ENCODE measurements at regions not wholly inside any gene's neighbourhood (a gene's known extent, or its start where the extent isn't known, plus 50 kb on each side); places are given as distances from the start of the nearest gene placed in this dataset.

- H3K79me2 ChIP-seq (ENCODE audit: insufficient read depth, low read length), result no peaks in the 10 kb centered on the region
- FAIRE-seq (no peak), DNase-seq (ENCODE audit: low read depth) (no peak)
- H3K27ac ChIP-seq (ENCODE audit: low read depth, low read length), result no peak overlapping the region
- H3K4me1 Mint-ChIP-seq (ENCODE audit: low read depth, unreplicated experiment), result no peaks in the 10 kb centered on the region
- H3K4me3 ChIP-seq (ENCODE audit: insufficient read depth, low read depth, low read length), result no peak overlapping the region
- no peak overlapping the region for H3K9ac ChIP-seq (ENCODE audit: low read length)
- no peaks in the 10 kb centered on the region for H3K4me1 ChIP-seq (ENCODE audit: insufficient read depth, low read length)
- no peaks in the 10 kb centered on the region for H3K27me3 Mint-ChIP-seq (ENCODE audit: low read depth, unreplicated experiment)
- H3K36me3 ChIP-seq (ENCODE audit: insufficient read depth, low read length), result no peaks in the 10 kb centered on the region
- TF ChIP-seq CTCF (IDR thresholded peaks at IDR 0.05; ENCODE audit: insufficient read depth, low read depth, low read length) (no peak), EZH2 (IDR thresholded peaks at IDR 0.05; ENCODE audit: insufficient read depth, low read length) (no peak)
- H3K27ac Mint-ChIP-seq (ENCODE audit: unreplicated experiment), result no peak overlapping the region
- H3K27me3 ChIP-seq (ENCODE audit: insufficient read depth, low read length), result no peaks in the 10 kb centered on the region
- no peak overlapping the region for H3K4me2 ChIP-seq (ENCODE audit: low read length)
- no peak overlapping the region for H2AFZ ChIP-seq (ENCODE audit: low read depth, low read length)
- no peaks in the 10 kb centered on the region for H4K20me1 ChIP-seq (ENCODE audit: insufficient read depth, low read length)
- H3K4me3 Mint-ChIP-seq (ENCODE audit: unreplicated experiment), result no peak overlapping the region
- no peaks in the 10 kb centered on the region for H3K9me3 ChIP-seq (ENCODE audit: insufficient read depth, low read depth, low read length)
- H3K9me3 Mint-ChIP-seq (ENCODE audit: unreplicated experiment), result no peaks in the 10 kb centered on the region
- no peaks in the 10 kb centered on the region for H3K36me3 Mint-ChIP-seq (ENCODE audit: low read depth, unreplicated experiment)
These were observed 201.2 kb upstream of the CDH20 start for GRCh38 chr18:61132031-61132430.

- Histone ChIP-seq H3K79me2 (ENCODE audit: insufficient read depth, low read length) (no peaks in the 10 kb centered on the region), H3K36me3 (ENCODE audit: insufficient read depth, low read length) (no peaks in the 10 kb centered on the region), H4K20me1 (ENCODE audit: insufficient read depth, low read length) (no peaks in the 10 kb centered on the region), H3K27ac (ENCODE audit: low read depth, low read length) (no peak overlapping the region), H3K4me3 (ENCODE audit: insufficient read depth, low read depth, low read length) (no peak overlapping the region), H3K9me3 (ENCODE audit: insufficient read depth, low read depth, low read length) (no peaks in the 10 kb centered on the region), H3K27me3 (ENCODE audit: insufficient read depth, low read length) (no peaks in the 10 kb centered on the region), H3K9ac (ENCODE audit: low read length) (no peak overlapping the region), H3K4me1 (ENCODE audit: insufficient read depth, low read length) (no peaks in the 10 kb centered on the region), H2AFZ (ENCODE audit: low read depth, low read length) (no peak overlapping the region), H3K4me2 (ENCODE audit: low read length) (no peak overlapping the region)
- FAIRE-seq (no peak), DNase-seq (ENCODE audit: low read depth) (no peak)
- no peaks in the 10 kb centered on the region for H3K4me1 Mint-ChIP-seq (ENCODE audit: low read depth, unreplicated experiment)
- no peaks in the 10 kb centered on the region for H3K9me3 Mint-ChIP-seq (ENCODE audit: unreplicated experiment)
- H3K36me3 Mint-ChIP-seq (ENCODE audit: low read depth, unreplicated experiment), result no peaks in the 10 kb centered on the region
- TF ChIP-seq EZH2 (IDR thresholded peaks at IDR 0.05; ENCODE audit: insufficient read depth, low read length) (no peak), CTCF (IDR thresholded peaks at IDR 0.05; ENCODE audit: insufficient read depth, low read depth, low read length) (no peak)
- no peak overlapping the region for H3K27ac Mint-ChIP-seq (ENCODE audit: unreplicated experiment)
- H3K27me3 Mint-ChIP-seq (ENCODE audit: low read depth, unreplicated experiment), result no peaks in the 10 kb centered on the region
- H3K4me3 Mint-ChIP-seq (ENCODE audit: unreplicated experiment), result no peak overlapping the region
These were observed 199.4 kb upstream of the CDH20 start for GRCh38 chr18:61133783-61134182.

- no peaks in the 10 kb centered on the region for H3K36me3 ChIP-seq (ENCODE audit: insufficient read depth, low read length)
- peaks cover 1% of the 10 kb centered on the region for H3K9me3 Mint-ChIP-seq (ENCODE audit: unreplicated experiment)
- no peaks in the 10 kb centered on the region for H3K9me3 ChIP-seq (ENCODE audit: insufficient read depth, low read depth, low read length)
- H3K9ac ChIP-seq (ENCODE audit: low read length), result no peak overlapping the region
- H3K27me3 ChIP-seq (ENCODE audit: insufficient read depth, low read length), result no peaks in the 10 kb centered on the region
- H3K36me3 Mint-ChIP-seq (ENCODE audit: low read depth, unreplicated experiment), result no peaks in the 10 kb centered on the region
- no peak overlapping the region for H3K4me3 Mint-ChIP-seq (ENCODE audit: unreplicated experiment)
- DNase-seq (ENCODE audit: low read depth) (no peak), FAIRE-seq (no peak)
- TF ChIP-seq CTCF (IDR thresholded peaks at IDR 0.05; ENCODE audit: insufficient read depth, low read depth, low read length) (no peak), EZH2 (IDR thresholded peaks at IDR 0.05; ENCODE audit: insufficient read depth, low read length) (no peak)
- no peak overlapping the region for H3K4me3 ChIP-seq (ENCODE audit: insufficient read depth, low read depth, low read length)
- no peaks in the 10 kb centered on the region for H3K27me3 Mint-ChIP-seq (ENCODE audit: low read depth, unreplicated experiment)
- H4K20me1 ChIP-seq (ENCODE audit: insufficient read depth, low read length), result no peaks in the 10 kb centered on the region
- H3K4me1 ChIP-seq (ENCODE audit: insufficient read depth, low read length), result no peaks in the 10 kb centered on the region
- H3K27ac Mint-ChIP-seq (ENCODE audit: unreplicated experiment), result no peak overlapping the region
- H3K79me2 ChIP-seq (ENCODE audit: insufficient read depth, low read length), result no peaks in the 10 kb centered on the region
- H3K4me1 Mint-ChIP-seq (ENCODE audit: low read depth, unreplicated experiment), result no peaks in the 10 kb centered on the region
- H3K27ac ChIP-seq (ENCODE audit: low read depth, low read length), result no peak overlapping the region
- no peak overlapping the region for H2AFZ ChIP-seq (ENCODE audit: low read depth, low read length)
- H3K4me2 ChIP-seq (ENCODE audit: low read length), result no peak overlapping the region
These were observed 196.4 kb upstream of the CDH20 start for GRCh38 chr18:61136711-61137251.

Measured in astrocyte (in vitro differentiated cells and primary cell).